Stimulated activated CD4-positive, alpha-beta T cell treated with anti-CD3 and anti-CD28 coated beads, TNF-alpha, amount 100 ng/mL, for 24 hours (primary cell): ENCODE measurements at regions not wholly inside any gene's neighbourhood (a gene's known extent, or its start where the extent isn't known, plus 50 kb on each side); places are given as distances from the start of the nearest gene placed in this dataset.
"Not testable (repeated sequence)": the region's sequence is repeated elsewhere in the genome, so short reads cannot be mapped to it uniquely, and the experiment has no call there.

Experiments
- DNase-seq, 3 experiments: peaks; one replicate each; pipeline ENCODE4 v3.0.0-alpha.2; 2020; ENCODE audit warnings: low read depth in 3 of 3

DNA sequence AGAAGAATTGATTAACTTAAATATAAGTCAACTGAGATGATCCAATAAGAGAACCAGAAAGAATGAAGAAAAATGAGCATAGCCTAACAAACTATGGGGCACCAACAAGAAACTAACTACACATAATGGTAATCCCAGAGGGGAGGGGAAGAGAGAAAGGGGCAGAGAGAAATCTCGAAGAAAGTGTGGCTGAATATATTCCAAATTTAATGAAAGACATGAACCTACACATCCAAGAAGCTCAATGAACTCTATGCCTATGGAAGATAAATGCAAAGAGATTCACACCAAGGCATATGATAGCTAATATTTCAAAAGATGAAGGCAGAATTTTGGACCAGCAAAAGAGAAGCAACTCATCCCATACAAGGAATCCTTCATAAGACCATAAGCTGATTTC, 649.2 kb downstream of the ZEB2 start:
- DNase-seq, result no peak

GRCh38 chr2:143856978-143857377, 662.9 kb downstream of the ZEB2 start:
- no peak for DNase-seq

- DNase-seq, result no peak
Measured at GRCh38 chr2:143852759-143853158, 667.2 kb downstream of the ZEB2 start.

DNA sequence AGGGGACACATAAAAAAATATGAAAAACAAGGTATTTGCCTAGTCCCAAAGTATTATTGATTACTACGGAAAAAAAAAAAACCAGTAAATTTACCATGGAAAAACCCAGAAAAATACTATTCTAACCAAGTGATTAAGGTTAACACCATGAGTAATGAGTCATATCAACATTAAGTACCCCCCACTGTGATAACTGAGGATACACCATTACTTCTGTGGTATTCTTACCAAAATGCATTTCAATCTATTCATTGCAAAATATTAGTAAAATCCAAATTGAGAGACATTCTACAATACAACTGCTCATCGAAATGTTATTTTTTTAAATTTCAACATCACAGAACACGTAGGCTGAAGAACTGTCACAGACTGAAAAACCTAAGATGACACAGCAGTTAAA, 669.8 kb downstream of the ZEB2 start:
- DNase-seq, result no peak

DNA sequence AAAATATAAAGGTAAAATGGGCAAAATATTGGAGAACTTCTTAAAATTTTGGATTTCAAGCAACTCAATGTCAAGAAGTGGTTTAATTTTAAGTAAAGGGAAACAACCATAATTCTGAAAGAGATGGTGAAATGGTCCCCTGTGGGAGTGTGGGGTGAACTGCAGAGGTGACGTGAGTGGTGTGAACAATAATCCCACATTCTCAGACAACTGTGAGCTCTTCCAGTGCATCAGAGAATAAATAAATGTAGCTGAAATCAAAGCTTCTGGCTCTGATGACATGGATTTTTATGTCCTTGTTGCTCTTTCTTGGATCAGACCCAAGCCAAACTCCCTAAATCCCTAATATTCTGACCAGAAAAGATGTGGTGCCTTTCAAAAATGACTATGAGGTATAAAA, 672.7 kb downstream of the ZEB2 start:
- no peak for DNase-seq

DNA sequence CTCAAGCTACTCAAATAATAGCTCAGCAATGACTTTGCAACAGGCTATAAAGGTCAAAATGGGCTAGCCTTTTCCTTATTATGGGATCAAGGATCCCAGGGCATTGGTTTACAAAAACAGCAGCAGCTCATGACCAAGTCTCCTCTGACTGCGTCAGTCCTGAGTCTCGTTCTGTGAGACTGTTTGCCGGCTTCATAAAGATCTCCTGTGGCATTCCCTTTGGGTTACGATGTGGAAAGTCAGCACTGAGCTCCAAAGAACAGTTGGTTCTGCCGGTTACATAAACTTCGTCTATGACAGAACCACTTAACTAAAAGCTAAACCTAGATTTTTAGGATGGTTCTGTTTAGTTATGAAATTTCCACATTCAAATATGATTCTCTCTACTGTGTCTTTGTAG, 674.9 kb downstream of the ZEB2 start:
- no peak for DNase-seq

DNA sequence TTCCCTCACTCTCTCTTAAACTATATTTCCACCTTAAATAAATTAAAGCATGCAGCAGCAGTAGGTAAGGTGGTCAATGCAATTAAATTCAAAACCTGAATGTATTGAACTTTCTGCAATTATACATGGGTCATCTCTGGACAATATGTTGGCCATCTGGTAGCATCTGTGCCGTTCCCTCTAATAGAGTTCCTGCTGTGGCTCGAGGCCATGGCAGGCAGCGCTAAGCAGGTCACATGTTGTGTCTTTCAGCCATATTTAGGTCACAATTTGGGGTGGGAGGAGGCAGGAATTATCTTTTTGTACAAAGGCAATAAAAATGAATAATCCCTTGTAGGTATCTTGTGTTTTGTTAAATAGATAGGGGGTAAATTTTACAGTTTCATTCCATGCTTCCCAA, 676.2 kb downstream of the ZEB2 start:
- DNase-seq, result no peak

GRCh38 chr2:143842836-143843235, 677.1 kb downstream of the ZEB2 start:
- DNase-seq, result no peak

DNA sequence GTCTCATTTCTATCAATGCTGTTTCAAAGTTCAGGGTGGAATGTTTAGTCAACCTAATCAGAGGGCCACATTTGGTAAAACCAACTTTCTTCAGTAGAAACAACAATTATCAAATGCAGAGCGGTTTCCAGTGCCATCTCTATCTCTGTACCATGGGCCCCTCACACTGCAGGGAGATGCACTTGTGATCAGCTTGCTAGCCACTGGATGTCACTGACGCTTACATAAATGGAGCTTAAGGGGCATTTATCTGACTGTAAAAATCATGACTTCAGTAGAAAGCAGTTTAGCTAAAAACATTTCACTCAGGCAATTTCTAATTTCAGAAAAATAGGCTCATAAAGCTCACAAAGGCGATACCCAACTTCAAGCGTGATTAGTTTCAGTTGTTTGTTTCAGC, 678.0 kb downstream of the ZEB2 start:
- no peak for DNase-seq

GRCh38 chr2:143840601-143841000, 679.3 kb downstream of the ZEB2 start:
- no peak for DNase-seq

DNA sequence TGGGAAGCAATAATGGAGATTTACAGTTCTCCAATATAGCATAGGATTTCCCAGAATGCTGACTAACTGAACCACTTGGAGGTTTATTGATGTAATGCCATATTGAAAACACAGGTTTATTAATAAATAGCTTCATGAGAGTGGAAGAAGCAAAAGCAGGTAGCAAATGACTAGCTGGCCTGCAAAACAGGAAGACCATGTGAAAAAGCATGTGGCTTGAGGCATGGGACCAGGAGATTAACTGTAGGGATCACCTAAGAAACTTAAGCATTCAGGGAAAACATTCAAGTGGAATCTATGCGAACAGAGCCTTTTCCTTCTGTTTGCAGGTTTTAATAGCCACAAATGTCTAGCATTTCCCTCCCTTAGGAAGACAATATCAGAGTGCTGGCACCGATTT, 679.7 kb downstream of the ZEB2 start:
- no peak for DNase-seq

- no peak for DNase-seq
Measured at GRCh38 chr2:143839456-143839855, 680.5 kb downstream of the ZEB2 start.

- DNase-seq, result not testable (repeated sequence)
Measured at GRCh38 chr2:143837055-143837454, 682.9 kb downstream of the ZEB2 start.

GRCh38 chr2:143835481-143835880, 684.4 kb downstream of the ZEB2 start:
- no peak for DNase-seq

- no peak for DNase-seq
Measured at GRCh38 chr2:143833015-143833660, 686.8 kb downstream of the ZEB2 start.

GRCh38 chr2:143830476-143830875, 689.4 kb downstream of the ZEB2 start:
- DNase-seq, result no peak

- DNase-seq, result no peak
Measured at GRCh38 chr2:143828763-143829537, 691.0 kb downstream of the ZEB2 start.

DNA sequence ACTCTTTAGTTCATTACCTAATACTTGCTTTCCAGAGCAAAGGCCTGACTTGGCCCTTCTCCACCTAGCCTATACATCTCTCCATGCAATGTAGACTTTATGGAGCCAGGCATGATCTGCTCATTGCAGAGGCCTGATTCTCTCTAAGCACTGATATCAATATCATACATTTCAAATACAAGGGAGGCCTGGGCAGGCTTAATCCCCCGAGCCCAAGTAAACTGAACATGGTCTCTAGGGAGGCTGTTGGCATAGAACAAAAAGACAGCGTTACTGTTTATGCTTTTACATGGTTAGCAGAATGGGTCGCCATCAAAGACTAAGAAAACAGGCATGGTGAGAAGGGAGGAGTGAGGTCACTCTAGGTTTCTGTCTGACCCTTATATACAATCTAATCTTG, 695.1 kb downstream of the ZEB2 start:
- no peak for DNase-seq

- no peak for DNase-seq
Measured at GRCh38 chr2:143823876-143824275, 694.7 kb downstream of the ARHGAP15 start.

DNA sequence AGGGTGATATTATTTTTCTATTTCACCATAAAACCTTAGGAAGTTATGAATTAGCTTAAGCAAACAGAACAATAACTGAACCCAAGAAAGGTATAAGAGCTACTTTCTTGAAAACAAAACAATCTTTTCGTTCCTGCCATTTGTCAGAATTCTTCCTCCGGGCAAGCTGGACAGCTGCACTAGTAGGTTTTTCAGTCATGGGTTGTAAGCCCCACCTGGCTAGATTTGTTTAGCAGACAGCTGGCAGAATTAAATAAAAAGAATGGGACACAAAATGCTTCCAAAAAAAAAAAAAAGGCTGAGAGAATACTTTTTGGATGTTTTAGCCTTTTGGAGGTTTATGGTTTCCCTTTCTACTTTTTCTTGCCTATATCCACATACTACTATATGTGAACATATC, 694.1 kb downstream of the ARHGAP15 start:
- DNase-seq, result no peak

DNA sequence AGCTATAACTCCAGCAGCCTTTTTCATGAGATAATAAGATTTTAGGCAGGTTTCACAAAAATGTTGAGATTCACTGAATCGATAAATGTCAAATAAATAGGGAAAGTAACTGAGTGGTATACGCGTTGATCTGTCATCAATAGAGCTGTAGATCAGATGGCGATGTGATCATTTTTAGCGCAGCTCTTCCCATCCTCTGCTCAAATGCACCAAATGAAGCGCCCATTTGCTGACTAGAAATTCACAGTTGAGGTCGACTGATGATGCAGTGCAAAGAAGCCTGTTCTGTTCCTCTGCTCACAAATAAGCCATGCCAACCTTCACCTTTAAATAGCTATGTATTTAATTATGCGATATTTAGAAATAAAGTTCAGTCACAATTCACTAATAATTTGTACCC, 693.5 kb downstream of the ARHGAP15 start:
- no peak for DNase-seq

DNA sequence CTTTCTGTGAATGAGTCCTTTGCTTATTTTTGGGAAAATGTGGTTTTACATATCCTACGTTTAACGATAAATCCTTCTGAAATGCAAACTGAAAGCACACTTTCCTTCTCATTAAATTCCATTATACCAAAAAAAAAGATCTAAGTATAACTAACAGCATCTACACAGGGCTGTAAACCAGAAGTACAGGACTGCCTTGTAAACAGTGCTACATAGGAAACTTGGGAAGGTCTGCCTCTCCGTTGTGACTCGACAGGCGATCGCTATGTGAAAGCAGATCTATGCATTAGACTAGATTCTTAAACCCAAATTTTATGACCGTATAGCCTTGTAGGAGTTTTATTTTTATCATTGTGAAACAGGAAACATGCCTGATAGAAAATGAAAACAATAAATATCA, 690.5 kb downstream of the ARHGAP15 start:
- no peak for DNase-seq

- DNase-seq, result no peak
Measured at GRCh38 chr2:143819190-143819735, 690.0 kb downstream of the ARHGAP15 start.
